Peyer's patch (tissue), 4 donors: ENCODE measurements at regions not wholly inside any gene's neighbourhood (a gene's known extent, or its start where the extent isn't known, plus 50 kb on each side); places are given as distances from the start of the nearest gene placed in this dataset.

Experiments used
- DNase-seq, 3 donors: peaks; one replicate each; pipeline ENCODE4 v3.0.0-alpha.2; 2017 to 2019
- H3K27ac ChIP-seq, 4 donors: fragments of 200-600 bp; sonication (generic); one replicate each; pipeline ENCODE4 v1.5.1; 2016 to 2019
- H3K27me3 ChIP-seq, 2 donors: fragments of 200-600 bp; sonication (generic); one replicate each; pipeline ENCODE4 v1.5.1; 2019
- H3K36me3 ChIP-seq, 3 donors: fragments of 200-600 bp; sonication (generic); one replicate each; pipeline ENCODE4 v1.5.1; 2016 to 2019
- H3K4me1 ChIP-seq, 4 donors: fragments of 200-600 bp; sonication (generic); one replicate each; pipeline ENCODE4 v1.5.1; 2016 to 2019
- H3K4me3 ChIP-seq, 4 donors: fragments of 200-600 bp; sonication (generic); 1 replicate in 3 of 4; 2 replicates in 1 of 4; pipeline ENCODE4 v1.5.1; 2016 to 2019; ENCODE audit warnings: mild to moderate bottlenecking in 1 of 4
- H3K9me3 ChIP-seq, 4 donors: fragments of 200-600 bp; sonication (generic); one replicate each; pipeline ENCODE4 v1.5.1; 2016 to 2019; ENCODE audit warnings: mild to moderate bottlenecking in 1 of 4
- CTCF ChIP-seq, 6 experiments: fragments of 450-650 bp in 4 of 6; fragments of 200-600 bp in 2 of 6; sonication (generic) in 1 of 6; IDR thresholded peaks; one replicate each; pipeline ENCODE4 v1.5.1; 2017 to 2019; ENCODE audit warnings: antibody characterized with exemption in 6 of 6, mild to moderate bottlenecking in 3 of 6, moderate library complexity in 1 of 6
- POLR2A ChIP-seq, 2 donors: fragments of 450-650 bp; IDR thresholded peaks; one replicate each; pipeline ENCODE4 v1.5.1; 2017; ENCODE audit warnings: antibody characterized with exemption in 2 of 2, mild to moderate bottlenecking in 2 of 2, moderate library complexity in 2 of 2

- Histone ChIP-seq H3K4me3 (no peak overlapping the region), H3K4me1 (no peaks in the 10 kb centered on the region), H3K27me3 (no peaks in the 10 kb centered on the region), H3K27ac (no peak overlapping the region), H3K9me3 (no peaks in the 10 kb centered on the region), H3K36me3 (no peaks in the 10 kb centered on the region)
- DNase-seq: no peak
- TF ChIP-seq POLR2A (IDR thresholded peaks at IDR 0.05) (no peak), CTCF (IDR thresholded peaks at IDR 0.05) (no peak)
These were observed 233.9 kb downstream of the GXYLT1 start for GRCh38 chr12:41910578-41911320.

GRCh38 chr12:41908206-41908605 is 236.5 kb downstream of the GXYLT1 start:
- no peaks in the 10 kb centered on the region for H3K9me3 ChIP-seq
- DNase-seq: no peak
- no peak for TF ChIP-seq CTCF (IDR thresholded peaks at IDR 0.05)
- H3K4me3 ChIP-seq: no peak overlapping the region
- H3K27me3 ChIP-seq: no peaks in the 10 kb centered on the region
- no peaks in the 10 kb centered on the region for H3K4me1 ChIP-seq
- no peaks in the 10 kb centered on the region for H3K36me3 ChIP-seq
- H3K27ac ChIP-seq: no peak overlapping the region

DNA sequence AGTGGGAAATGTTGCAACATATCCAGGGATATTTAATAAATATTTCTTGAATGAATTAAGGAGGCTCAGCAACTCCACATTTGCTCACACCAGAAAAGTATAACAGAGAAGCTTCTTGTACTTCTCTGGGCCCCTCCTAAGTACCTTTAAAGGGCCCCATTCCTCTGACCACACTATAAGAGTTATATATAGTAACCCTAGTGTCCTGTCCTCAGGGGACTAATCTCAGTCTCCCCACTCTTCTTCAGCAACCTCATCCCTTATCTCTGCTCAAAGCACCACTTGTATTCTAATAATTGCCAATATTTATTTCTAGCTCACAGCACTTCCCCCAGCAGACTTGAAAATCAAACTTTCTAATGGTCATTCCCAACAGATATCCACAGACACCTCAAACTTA is 237.1 kb downstream of the GXYLT1 start:
- Histone ChIP-seq H3K9me3 (no peaks in the 10 kb centered on the region), H3K4me1 (no peaks in the 10 kb centered on the region), H3K36me3 (no peaks in the 10 kb centered on the region), H3K27ac (no peak overlapping the region), H3K4me3 (no peak overlapping the region), H3K27me3 (no peaks in the 10 kb centered on the region)
- TF ChIP-seq CTCF (IDR thresholded peaks at IDR 0.05) (no peak), POLR2A (IDR thresholded peaks at IDR 0.05) (no peak)
- no peak for DNase-seq

GRCh38 chr12:41907021-41907420 is 237.7 kb downstream of the GXYLT1 start:
- no peak overlapping the region for H3K4me3 ChIP-seq
- H3K9me3 ChIP-seq: no peaks in the 10 kb centered on the region
- DNase-seq: no peak
- H3K27ac ChIP-seq: no peak overlapping the region
- TF ChIP-seq POLR2A (IDR thresholded peaks at IDR 0.05): no peak
- TF ChIP-seq CTCF (IDR thresholded peaks at IDR 0.05): no peak
- no peaks in the 10 kb centered on the region for H3K4me1 ChIP-seq
- no peaks in the 10 kb centered on the region for H3K27me3 ChIP-seq
- H3K36me3 ChIP-seq: no peaks in the 10 kb centered on the region

DNA sequence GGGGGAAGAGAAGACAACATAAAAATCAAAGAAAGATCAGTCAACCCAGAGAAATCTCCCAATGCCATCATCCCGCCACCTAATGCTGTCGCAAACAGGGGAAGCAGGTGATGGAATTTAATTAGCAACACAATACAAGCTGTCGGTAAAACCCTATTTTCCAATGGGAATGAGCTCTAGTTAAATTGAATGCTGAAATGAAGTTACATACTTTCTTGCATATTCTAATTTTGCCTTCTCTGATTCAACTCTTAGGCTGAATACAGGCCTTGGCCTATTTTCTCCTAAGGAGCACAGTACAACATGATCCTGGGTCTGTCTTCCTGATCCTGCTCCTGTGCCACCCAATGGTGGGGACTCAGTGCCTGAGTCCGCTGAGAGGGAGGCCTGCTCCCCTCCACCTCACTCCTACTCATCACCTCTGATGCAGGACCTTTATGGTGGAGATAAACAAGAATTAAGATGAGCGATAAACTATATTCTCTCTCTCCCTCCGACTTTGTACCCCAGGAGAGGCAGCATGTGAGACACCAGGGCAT is 238.8 kb downstream of the GXYLT1 start:
- Histone ChIP-seq H3K27me3 (no peaks in the 10 kb centered on the region), H3K4me1 (no peaks in the 10 kb centered on the region), H3K27ac (no peak overlapping the region), H3K4me3 (no peak overlapping the region), H3K9me3 (no peaks in the 10 kb centered on the region), H3K36me3 (no peaks in the 10 kb centered on the region)
- TF ChIP-seq POLR2A (IDR thresholded peaks at IDR 0.05) (no peak), CTCF (IDR thresholded peaks at IDR 0.05) (no peak)
- DNase-seq: no peak
